GM12865 (cell line): ENCODE measurements at regions not wholly inside any gene's neighbourhood (a gene's known extent, or its start where the extent isn't known, plus 50 kb on each side); places are given as distances from the start of the nearest gene placed in this dataset.

ENCODE experiments used
- DNase-seq: peaks from one replicate; pipeline ENCODE4 v3.0.0; 2010; ENCODE audit warnings: low read depth
- H3K4me3 ChIP-seq: 2 replicates; pipeline ENCODE4 v1.5.1; 2011; ENCODE audit warnings: mild to moderate bottlenecking, low read depth, low read length, control low read depth
- CTCF ChIP-seq: IDR thresholded peaks from 2 replicates; pipeline ENCODE4 v1.5.1; 2011; ENCODE audit warnings: low read length, control low read depth, low read depth, inconsistent platforms; ENCODE audit not compliant: insufficient read depth; ENCODE audit errors: missing control alignments

- no peak overlapping the region for H3K4me3 ChIP-seq
- DNase-seq: no peak
- TF ChIP-seq CTCF: no peak
These were observed 1383.8 kb upstream of the ACVR2A start for GRCh38 chr2:146461068-146461467.

GRCh38 chr2:146458585-146458984 is 1386.2 kb upstream of the ACVR2A start:
- no peak for TF ChIP-seq CTCF

GRCh38 chr2:146457221-146457620 is 1387.6 kb upstream of the ACVR2A start:
- no peak for DNase-seq
- H3K4me3 ChIP-seq: no peak overlapping the region
- TF ChIP-seq CTCF: no peak

More at GRCh38 chr2:146458585-146458984, 1386.2 kb upstream of the ACVR2A start:
- no peak overlapping the region for H3K4me3 ChIP-seq
- no peak for DNase-seq

- no peak for DNase-seq
- no peak overlapping the region for H3K4me3 ChIP-seq
- no peak for TF ChIP-seq CTCF
These were observed 1389.5 kb upstream of the ACVR2A start for GRCh38 chr2:146455325-146455724.

- peak; percentile 9 for DNase-seq
- no peak overlapping the region for H3K4me3 ChIP-seq
- TF ChIP-seq CTCF: no peak
These were observed 1392.9 kb upstream of the ACVR2A start for GRCh38 chr2:146451972-146452371.

GRCh38 chr2:146450131-146450530 is 1394.7 kb upstream of the ACVR2A start:
- TF ChIP-seq CTCF: no peak
- H3K4me3 ChIP-seq: no peak overlapping the region
- no peak for DNase-seq

- no peak overlapping the region for H3K4me3 ChIP-seq
- no peak for DNase-seq
- no peak for TF ChIP-seq CTCF
These were observed 1399.8 kb upstream of the ACVR2A start for GRCh38 chr2:146444987-146445386.
